ENCODE measurements at regions not wholly inside any gene's neighbourhood (a gene's known extent, or its start where the extent isn't known, plus 50 kb on each side); places are given as distances from the start of the nearest gene placed in this dataset.

DNA sequence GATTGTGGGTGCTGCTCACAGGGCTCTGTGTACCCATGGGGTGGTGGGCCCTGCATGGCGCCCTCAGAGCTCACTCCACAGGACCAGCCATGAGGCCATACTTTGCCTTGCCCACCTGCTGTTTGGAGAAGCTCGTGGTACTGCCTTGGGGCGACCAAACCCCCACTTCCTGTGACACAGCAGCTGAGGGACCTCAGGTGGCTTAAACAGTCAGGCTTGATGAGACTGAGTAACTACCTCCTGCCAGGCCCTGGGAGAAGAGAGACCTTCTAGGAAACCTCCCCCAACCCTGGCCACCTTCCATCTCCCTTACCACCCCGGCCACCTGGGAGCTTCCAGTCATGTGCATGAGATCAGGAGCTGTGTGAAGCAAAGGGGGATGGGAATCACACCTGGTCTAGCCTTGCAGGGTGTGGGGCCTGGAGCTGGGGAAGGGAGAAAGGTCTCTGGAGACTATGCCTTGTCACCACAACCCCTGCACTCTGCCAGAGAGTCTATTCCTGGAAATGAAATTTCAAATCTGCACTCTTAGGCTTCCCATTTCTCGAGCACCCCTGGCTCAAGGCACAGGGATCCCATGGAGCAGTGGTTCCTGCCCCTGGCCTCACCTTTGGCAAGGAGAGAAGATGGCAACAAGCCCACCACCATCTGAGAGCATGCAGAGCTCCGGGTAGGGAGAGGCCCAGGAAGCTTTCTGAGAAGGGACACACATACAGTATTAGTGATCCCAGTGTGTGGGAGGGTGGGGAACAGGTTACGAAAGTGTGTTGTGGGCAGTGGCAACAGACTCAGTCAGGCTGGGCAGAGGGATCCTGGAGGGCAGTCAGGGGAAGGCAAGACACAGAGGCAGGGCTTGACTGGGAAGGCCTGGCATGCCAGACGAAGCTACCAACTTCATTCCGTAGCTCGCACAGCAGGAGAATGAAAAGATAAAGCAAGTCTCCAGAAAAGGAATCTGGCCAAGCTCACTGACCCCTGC lies 125.0 kb downstream of the URI1 start:
- TF ChIP-seq, protein P1, sequence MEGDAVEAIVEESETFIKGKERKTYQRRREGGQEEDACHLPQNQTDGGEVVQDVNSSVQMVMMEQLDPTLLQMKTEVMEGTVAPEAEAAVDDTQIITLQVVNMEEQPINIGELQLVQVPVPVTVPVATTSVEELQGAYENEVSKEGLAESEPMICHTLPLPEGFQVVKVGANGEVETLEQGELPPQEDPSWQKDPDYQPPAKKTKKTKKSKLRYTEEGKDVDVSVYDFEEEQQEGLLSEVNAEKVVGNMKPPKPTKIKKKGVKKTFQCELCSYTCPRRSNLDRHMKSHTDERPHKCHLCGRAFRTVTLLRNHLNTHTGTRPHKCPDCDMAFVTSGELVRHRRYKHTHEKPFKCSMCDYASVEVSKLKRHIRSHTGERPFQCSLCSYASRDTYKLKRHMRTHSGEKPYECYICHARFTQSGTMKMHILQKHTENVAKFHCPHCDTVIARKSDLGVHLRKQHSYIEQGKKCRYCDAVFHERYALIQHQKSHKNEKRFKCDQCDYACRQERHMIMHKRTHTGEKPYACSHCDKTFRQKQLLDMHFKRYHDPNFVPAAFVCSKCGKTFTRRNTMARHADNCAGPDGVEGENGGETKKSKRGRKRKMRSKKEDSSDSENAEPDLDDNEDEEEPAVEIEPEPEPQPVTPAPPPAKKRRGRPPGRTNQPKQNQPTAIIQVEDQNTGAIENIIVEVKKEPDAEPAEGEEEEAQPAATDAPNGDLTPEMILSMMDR (IDR thresholded peaks at IDR 0.05), result no peak

DNA sequence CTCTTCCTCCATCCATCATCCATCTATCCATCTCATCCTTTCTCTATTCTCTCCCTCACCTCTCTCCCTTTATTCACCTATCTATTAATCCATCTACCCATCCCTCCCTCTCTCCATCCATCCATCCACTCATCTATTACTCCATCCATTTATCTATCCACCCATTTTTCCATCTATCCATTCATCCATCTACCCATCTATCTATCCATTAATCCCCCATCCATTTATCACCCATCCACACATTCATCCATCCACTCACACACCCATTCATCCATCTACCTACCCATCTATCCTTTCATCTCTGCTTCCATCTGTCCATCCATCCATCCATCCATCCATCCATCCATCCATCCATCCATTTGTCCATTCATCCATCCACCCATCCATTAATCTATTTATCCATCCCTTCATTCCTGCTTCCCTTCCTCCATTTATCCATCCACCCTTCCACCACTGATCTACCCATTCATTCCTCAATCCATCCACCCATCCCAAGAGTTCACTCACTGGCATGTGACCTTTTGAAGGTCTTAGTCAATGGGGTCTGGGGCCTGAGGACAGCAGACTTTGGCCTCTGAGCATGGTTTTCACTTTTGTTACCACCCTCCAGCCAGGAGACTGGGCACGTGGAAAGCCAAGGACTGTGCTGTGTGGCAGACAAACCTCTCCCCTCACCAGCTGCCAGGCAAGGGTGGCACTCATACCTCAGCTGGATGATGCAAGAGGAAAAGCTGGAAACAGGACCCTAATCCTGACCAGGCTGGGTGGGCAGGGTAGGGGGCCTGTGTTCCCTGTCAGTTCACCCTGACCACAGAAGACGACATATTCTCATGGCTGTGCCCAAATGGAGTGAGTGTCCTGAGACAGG lies 126.7 kb downstream of the URI1 start:
- TF ChIP-seq, protein P1 (IDR thresholded peaks at IDR 0.05), result no peak

DNA sequence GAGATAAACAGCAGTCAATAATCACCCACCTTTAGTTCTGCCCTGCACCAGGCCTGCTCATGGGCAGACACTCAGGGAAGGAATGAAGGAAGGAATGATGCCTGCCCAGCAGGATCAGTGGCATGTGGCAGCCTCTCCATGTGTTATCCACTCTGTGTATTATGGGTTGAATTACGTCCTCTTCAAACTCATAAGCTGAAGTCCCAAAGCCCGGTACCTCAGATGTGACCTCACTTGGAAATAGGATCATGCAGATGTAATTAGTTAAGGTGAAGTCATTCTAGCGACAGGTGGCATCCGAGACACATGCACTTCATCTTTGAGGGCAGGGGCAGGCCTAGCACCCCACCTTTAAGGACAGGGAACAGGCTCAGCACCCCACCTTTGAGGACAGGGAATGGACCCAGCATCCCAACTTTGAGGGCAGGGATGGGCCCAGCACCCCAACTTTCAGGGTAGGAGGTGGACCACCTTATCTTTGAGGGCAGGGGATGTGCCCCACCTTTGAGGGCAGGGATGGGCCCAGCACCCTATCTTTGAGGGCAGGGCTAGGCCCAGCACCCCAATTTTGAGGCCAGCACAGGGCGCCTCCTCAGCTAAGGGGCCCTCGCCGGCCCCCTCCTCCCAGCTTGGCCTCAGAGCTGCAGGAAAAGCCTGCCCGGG lies 127.6 kb downstream of the URI1 start:
- TF ChIP-seq, protein P1 (IDR thresholded peaks at IDR 0.05), result no peak

DNA sequence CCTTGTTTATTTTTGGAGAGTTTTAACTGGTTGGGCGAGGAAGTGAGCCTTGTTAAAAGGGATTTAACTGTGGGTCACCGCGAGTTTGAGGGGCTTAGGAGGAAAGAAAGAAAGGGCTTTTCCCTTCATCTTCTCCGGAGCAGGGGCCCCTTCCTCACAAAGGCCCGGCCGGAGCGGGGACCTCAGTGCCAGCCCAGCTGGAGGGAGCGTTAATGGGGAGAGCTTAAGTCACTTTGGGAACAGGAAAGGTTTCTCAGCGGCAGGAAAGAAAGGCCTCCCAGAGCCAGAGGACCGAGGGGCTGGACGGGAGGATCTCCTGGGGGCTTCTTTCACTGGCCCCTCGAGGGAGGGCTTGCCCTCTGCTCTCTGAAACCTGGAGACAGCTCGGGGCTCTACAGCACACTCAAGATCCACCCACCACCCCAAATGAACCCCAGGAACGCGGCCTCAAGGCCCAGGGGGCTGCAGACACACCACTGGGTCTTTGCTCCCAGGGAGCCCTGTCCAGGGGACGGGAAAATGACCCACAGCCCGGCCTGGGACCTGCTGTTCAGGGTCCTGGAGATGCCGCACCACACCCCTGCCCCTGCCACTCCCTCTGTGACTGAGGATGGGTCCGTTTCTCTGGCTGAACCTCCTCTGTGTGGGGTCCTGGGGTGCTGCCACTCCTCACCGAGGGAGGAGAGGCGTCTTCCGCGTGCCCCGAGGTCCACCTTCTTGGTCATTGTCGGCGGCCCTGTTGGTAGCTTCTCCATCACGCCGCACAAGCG lies 128.3 kb downstream of the URI1 start:
- TF ChIP-seq, protein P1 (IDR thresholded peaks at IDR 0.05), result no peak

DNA sequence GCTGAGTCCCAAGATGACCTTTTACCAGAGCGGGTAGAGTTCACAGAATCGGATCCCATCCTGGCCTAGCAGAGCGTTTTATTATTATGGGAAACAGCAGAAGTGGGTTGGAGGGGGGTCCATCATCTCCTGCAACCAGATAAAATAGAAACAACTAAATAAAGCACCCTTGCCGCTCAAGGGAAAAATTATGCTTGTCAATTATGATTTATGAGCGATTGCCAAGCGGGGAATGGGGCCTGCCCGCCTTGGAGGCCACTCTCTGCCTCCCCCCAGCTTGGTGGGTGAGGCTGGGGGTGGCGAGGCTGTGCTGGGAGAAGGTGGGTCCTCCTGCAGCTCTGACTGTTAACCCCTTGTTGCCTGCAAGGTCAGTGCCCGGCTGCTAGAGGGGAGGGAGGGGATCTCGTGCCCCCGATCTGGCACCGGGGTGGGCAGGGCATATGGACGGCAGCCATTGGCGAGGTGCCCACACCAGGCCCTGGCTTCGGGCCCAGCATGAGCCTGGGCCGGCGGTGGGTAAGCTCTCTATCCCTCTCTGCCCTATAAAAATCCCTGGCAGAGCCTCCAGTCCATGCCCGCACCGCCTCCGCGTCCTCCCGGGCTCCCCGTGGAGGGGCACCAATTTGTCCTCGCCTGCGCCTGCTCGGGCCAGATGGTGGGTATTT lies 129.1 kb downstream of the URI1 start:
- TF ChIP-seq, protein P1 (IDR thresholded peaks at IDR 0.05), result no peak

DNA sequence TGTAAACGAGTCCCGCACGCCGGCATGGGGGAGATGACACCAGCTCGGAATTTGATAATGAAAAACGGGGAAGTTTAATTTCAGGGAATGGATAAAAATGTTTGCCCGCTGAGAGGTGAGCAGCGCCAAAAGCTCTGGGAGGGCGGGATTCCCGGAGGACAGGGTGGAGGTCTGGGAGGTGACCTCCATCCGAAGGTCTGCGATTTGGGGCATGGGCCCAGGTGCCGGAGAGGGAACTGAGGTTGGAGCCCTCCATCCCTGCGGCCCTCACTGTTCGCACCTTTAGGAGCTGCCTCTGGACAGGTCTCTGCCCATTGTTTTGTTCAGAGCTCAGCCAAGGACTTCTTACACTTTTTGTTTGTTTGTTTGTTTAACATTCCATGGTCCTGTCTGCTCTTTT lies 129.8 kb downstream of the URI1 start:
- TF ChIP-seq, protein P1 (IDR thresholded peaks at IDR 0.05), result no peak
